Ovary (tissue), 7 donors: ENCODE measurements at regions not wholly inside any gene's neighbourhood (a gene's known extent, or its start where the extent isn't known, plus 50 kb on each side); places are given as distances from the start of the nearest gene placed in this dataset.

Source experiments
- DNase-seq, 5 donors: peaks; one replicate each; pipeline ENCODE4 v3.0.0-alpha.2; 2019 to 2020
- H3K27ac ChIP-seq, 2 donors: fragments of 200-600 bp; one replicate each; pipeline versions ENCODE4 v1.5.1 to v1.8.0; 2019 to 2022
- H3K27me3 ChIP-seq: fragments of 200-600 bp; one replicate; pipeline ENCODE4 v1.8.0; 2022
- H3K36me3 ChIP-seq: fragments of 200-600 bp; sonication (generic); one replicate; pipeline ENCODE4 v1.5.1; 2019
- H3K4me1 ChIP-seq: one replicate; pipeline ENCODE4 v1.8.1; 2013; ENCODE audit warnings: mild to moderate bottlenecking, moderate library complexity; ENCODE audit not compliant: insufficient read depth
- H3K4me3 ChIP-seq: fragments of 200-600 bp; sonication (generic); one replicate; pipeline ENCODE4 v1.5.1; 2017
- H3K9me3 ChIP-seq, 2 donors: fragments of 200-600 bp in 1 of 2; sonication (generic) in 1 of 2; one replicate each; pipeline versions ENCODE4 v1.5.1 to v1.8.1; 2013 to 2019; ENCODE audit warnings: mild to moderate bottlenecking in 1 of 2, moderate library complexity in 1 of 2
- EP300 ChIP-seq: sonication (generic); formaldehyde crosslinking; IDR thresholded peaks from one replicate; pipeline ENCODE4 v1.6.1; 2017; ENCODE audit warnings: antibody characterized with exemption
- POLR2A ChIP-seq: fragments of 450-650 bp; IDR thresholded peaks from one replicate; pipeline ENCODE4 v1.6.1; 2017; ENCODE audit warnings: antibody characterized with exemption, mild to moderate bottlenecking, moderate library complexity
- WGBS, 3 donors: extraction: QIAGEN DNeasy Blood & Tissue Kit in 1 of 3; methylation state at CpG; one replicate each; pipeline versions ENCODE4 v1.1.5 to v1.1.7; 2013 to 2017; 5-methylcytosine and 5-hydroxymethylcytosine counted together
- intact Hi-C, 4 donors: fragments of 100-400 bp; cut with DNase I; formaldehyde crosslinking; loops; one replicate each; pipeline versions ENCODE4 v1.11.0 to v1.15.1; 2022 to 2023
- TF ChIP-seq, protein P1 (sequence below), 3 donors: fragments of 450-650 bp in 2 of 3; fragments of 200-600 bp in 1 of 3; IDR thresholded peaks; one replicate each; pipeline versions ENCODE4 v1.5.1 to v1.8.0; 2016 to 2022; ENCODE audit warnings: antibody characterized with exemption in 3 of 3, mild to moderate bottlenecking in 1 of 3
- donor health status: DM: no; HTN: no; CAD: no; lungs with moderate emphysema.
- donor health status: DM: no; HTN: no; CAD: no.
- donor health status: Bipolar disorder and iron deficiency.
- donor health status: DM: no; HTN: no; CAD: no.
- donor health status: DM: yes; HTN: yes; CAD: no.

DNA sequence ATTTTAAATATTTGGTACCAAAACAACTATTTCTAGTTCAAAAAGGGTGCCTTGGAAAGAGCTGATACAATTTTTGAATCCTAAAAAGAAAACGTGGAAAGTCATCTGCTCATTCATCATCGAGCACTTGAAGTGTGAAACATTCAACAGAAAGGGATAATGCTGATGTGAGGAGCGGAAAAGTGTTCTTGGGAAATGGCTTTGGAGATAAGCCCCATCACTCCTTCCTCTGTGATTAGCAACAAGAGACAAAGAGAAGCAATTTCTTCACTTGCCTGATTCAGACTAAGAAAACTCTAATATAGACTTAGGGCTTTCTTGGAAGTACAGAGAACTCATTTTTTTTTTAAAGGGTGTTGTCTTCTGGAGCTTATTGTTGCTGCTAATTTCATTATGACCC is 74.9 kb downstream of the C9orf152 start:
- Histone ChIP-seq H3K9me3 (no peaks in the 10 kb centered on the region), H3K4me3 (no peak overlapping the region), H3K4me1 (peaks cover 4% of the 10 kb centered on the region), H3K27me3 (no peaks in the 10 kb centered on the region), H3K36me3 (no peaks in the 10 kb centered on the region), H3K27ac (no peak overlapping the region)
- WGBS, 3 donors = 75 to 84% (median 82%) methylated on average over 3 of the region's 3 CpGs
- intact Hi-C loops = no loop called here
- DNase-seq = no peak
- TF ChIP-seq POLR2A (no peak), EP300 (no peak)
- TF ChIP-seq, protein P1, sequence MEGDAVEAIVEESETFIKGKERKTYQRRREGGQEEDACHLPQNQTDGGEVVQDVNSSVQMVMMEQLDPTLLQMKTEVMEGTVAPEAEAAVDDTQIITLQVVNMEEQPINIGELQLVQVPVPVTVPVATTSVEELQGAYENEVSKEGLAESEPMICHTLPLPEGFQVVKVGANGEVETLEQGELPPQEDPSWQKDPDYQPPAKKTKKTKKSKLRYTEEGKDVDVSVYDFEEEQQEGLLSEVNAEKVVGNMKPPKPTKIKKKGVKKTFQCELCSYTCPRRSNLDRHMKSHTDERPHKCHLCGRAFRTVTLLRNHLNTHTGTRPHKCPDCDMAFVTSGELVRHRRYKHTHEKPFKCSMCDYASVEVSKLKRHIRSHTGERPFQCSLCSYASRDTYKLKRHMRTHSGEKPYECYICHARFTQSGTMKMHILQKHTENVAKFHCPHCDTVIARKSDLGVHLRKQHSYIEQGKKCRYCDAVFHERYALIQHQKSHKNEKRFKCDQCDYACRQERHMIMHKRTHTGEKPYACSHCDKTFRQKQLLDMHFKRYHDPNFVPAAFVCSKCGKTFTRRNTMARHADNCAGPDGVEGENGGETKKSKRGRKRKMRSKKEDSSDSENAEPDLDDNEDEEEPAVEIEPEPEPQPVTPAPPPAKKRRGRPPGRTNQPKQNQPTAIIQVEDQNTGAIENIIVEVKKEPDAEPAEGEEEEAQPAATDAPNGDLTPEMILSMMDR (IDR thresholded peaks at IDR 0.05) = no peak

DNA sequence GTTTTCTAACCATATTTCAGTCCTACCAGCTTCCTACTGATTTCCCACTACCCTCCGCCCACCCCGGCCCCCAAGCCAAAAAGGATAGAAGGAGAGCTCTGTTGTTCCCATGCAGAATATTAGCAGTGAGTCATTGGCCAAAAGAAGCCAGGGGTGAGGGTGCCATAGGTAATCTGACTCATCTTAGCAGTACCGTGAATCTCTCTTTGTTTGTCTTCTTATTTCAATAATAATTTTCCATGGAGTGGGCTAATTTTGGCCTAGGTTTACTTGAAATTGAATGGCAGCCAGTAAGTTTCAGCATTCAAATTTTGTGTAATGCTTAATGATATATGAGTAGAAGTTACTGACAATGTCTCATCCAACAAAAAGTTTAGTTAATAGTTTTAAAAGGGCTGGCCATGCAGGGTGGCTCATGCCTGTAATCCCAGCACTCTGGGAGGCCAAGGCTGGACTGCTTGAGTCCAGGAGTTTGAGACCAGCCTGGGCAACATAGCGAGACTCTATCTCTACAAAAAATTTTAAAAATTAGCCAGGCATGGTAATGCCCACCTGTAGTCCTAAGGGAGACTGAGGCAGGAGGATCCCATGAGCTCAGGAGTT is 74.2 kb downstream of the C9orf152 start:
- no peak for TF ChIP-seq EP300
- TF ChIP-seq, protein P1 (IDR thresholded peaks at IDR 0.05) = no peak
- Histone ChIP-seq H3K4me3 (no peak overlapping the region), H3K27me3 (no peaks in the 10 kb centered on the region), H3K9me3 (no peaks in the 10 kb centered on the region), H3K27ac (no peak overlapping the region), H3K36me3 (no peaks in the 10 kb centered on the region), H3K4me1 (peaks cover under 1% of the 10 kb centered on the region)
- intact Hi-C loops = no loop called here
- no peak for DNase-seq
- 69 to 75% (median 73%) methylated on average over 4 of the region's 4 CpGs for WGBS, 3 donors

DNA sequence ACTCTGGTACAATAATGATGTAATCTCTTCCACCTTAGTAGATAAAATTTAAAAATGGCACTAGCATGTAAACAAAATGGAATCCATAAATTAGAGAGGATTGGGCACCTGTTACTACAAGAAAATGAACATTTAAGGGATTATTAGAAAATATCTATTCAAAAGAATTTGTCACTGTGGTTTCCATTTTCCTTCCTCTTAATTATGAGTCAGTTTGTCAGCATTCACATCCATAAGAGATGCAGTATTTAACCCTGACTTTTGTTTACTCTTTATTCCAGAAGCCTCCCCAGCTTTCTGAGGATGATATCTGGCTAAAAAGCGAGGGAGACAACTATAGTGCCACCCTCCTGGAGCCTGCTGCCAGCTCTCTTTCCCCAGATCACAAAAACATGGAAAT is 72.1 kb downstream of the C9orf152 start:
- 93 to 100% (median 97%) methylated on average over 1 of the region's 1 CpG for WGBS, 3 donors
- TF ChIP-seq, protein P1 (IDR thresholded peaks at IDR 0.05) = no peak
- TF ChIP-seq POLR2A = no peak
- no peak for TF ChIP-seq EP300
- H3K27ac ChIP-seq = no peak overlapping the region

DNA sequence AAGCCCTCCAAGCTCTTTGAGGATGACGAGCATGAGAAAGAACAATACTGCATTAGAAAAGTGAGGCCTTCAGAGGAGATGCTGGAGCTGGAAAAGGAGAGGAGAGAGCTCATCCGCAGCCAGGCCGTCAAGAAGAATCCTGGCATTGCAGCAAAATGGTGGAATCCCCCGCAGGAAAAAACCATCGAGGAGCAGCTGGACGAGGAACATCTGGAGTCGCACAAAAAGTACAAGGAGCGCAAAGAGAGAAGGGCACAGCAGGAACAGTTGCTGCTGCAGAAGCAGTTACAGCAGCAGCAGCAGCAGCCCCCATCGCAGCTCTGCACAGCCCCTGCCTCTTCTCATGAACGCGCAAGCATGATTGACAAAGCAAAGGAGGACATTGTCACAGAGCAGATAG is 71.2 kb downstream of the C9orf152 start:
- Histone ChIP-seq H3K36me3 (no peaks in the 10 kb centered on the region), H3K27me3 (no peaks in the 10 kb centered on the region), H3K27ac (no peak overlapping the region), H3K4me1 (peaks cover 5% of the 10 kb centered on the region), H3K9me3 (no peaks in the 10 kb centered on the region), H3K4me3 (no peak overlapping the region)
- no peak for TF ChIP-seq EP300
- intact Hi-C loops = no loop called here
- no peak for DNase-seq
- WGBS, 3 donors = 43 to 50% (median 46%) methylated on average over 11 of the region's 11 CpGs

More for the DNA sequence above, 72.1 kb downstream of the C9orf152 start:
- no peak for DNase-seq
- H3K4me1 ChIP-seq = peaks cover 1% of the 10 kb centered on the region
- H3K4me3 ChIP-seq = no peak overlapping the region
- H3K9me3 ChIP-seq = no peaks in the 10 kb centered on the region
- H3K27me3 ChIP-seq = no peaks in the 10 kb centered on the region
- intact Hi-C loops = no loop called here
- no peaks in the 10 kb centered on the region for H3K36me3 ChIP-seq

DNA sequence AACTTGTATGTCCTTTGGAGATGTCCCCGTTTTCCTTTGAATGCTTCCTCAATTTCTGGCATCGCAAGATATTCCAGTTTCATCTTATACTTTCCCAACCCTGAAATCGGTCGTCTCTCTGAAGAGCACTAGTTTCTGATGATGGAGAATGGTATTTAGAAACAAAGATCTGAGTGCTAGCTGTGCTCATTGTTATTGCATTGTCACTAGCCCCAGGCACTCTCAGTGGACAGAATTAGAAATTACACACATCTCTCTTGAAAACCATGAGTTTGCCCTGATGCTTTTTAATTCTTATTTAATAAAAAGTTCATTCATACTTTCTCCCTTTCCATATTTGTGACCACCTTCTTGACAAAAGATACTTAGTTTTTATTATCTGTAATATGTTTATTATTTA is 67.7 kb downstream of the C9orf152 start:
- Histone ChIP-seq H3K4me1 (peaks cover 13% of the 10 kb centered on the region), H3K4me3 (no peak overlapping the region), H3K27me3 (no peaks in the 10 kb centered on the region), H3K9me3 (no peaks in the 10 kb centered on the region), H3K36me3 (no peaks in the 10 kb centered on the region), H3K27ac (no peak overlapping the region)
- no peak for TF ChIP-seq POLR2A
- no peak for TF ChIP-seq EP300
- TF ChIP-seq, protein P1 (IDR thresholded peaks at IDR 0.05) = no peak
- 90 to 92% (median 91%) methylated on average over 4 of the region's 4 CpGs for WGBS, 3 donors
- no peak for DNase-seq
- intact Hi-C loops = no loop called here
